NCI-H82 (cell line): ENCODE measurements at regions not wholly inside any gene's neighbourhood (a gene's known extent, or its start where the extent isn't known, plus 50 kb on each side); places are given as distances from the start of the nearest gene placed in this dataset.

ENCODE experiments used
- DNase-seq: peaks from one replicate; lab custom pipeline; 2025; lab: John Stamatoyannopoulos, UW

- no peak for DNase-seq
Observed at GRCh38 chr6:8525370-8525769, 90.0 kb upstream of the SLC35B3 start.

GRCh38 chr6:8513174-8513573 lies 77.8 kb upstream of the SLC35B3 start:
- DNase-seq: no peak

- no peak for DNase-seq
Observed at GRCh38 chr6:8507286-8507685, 71.9 kb upstream of the SLC35B3 start.

GRCh38 chr6:8506126-8506525 lies 70.8 kb upstream of the SLC35B3 start:
- no peak for DNase-seq

GRCh38 chr6:8499540-8499939 lies 64.2 kb upstream of the SLC35B3 start:
- peak; percentile 44 for DNase-seq

GRCh38 chr6:8494730-8495129 lies 59.4 kb upstream of the SLC35B3 start:
- no peak for DNase-seq

- DNase-seq: no peak
Observed at GRCh38 chr6:8492536-8493133, 57.3 kb upstream of the SLC35B3 start.
